Esophagus (tissue), 2 donors: ENCODE measurements at regions not wholly inside any gene's neighbourhood (a gene's known extent, or its start where the extent isn't known, plus 50 kb on each side); places are given as distances from the start of the nearest gene placed in this dataset.
"Not testable (repeated sequence)": the region's sequence is repeated elsewhere in the genome, so short reads cannot be mapped to it uniquely, and the experiment has no call there.

Experiments
- H3K27ac ChIP-seq, 2 donors: one replicate each; pipeline ENCODE4 v1.5.1; 2013; ENCODE audit warnings: low read depth in 2 of 2, mild to moderate bottlenecking in 2 of 2, inconsistent platforms in 1 of 2, low read length in 1 of 2, moderate library complexity in 1 of 2
- H3K27me3 ChIP-seq, 2 donors: one replicate each; pipeline ENCODE4 v1.6.1; 2013; ENCODE audit warnings: low read length in 2 of 2, control low read depth in 1 of 2, mild to moderate bottlenecking in 1 of 2; ENCODE audit not compliant: insufficient read depth in 2 of 2, control insufficient read depth in 1 of 2
- H3K36me3 ChIP-seq, 2 donors: one replicate each; pipeline ENCODE4 v1.6.1; 2013; ENCODE audit warnings: low read length in 1 of 2; ENCODE audit not compliant: control insufficient read depth in 2 of 2, insufficient read depth in 2 of 2
- H3K4me1 ChIP-seq, 2 donors: one replicate each; pipeline ENCODE4 v1.6.1; 2013; ENCODE audit warnings: low read length in 1 of 2; ENCODE audit not compliant: control insufficient read depth in 2 of 2, insufficient read depth in 2 of 2
- H3K4me3 ChIP-seq, 2 donors: one replicate each; pipeline ENCODE4 v1.5.1; 2013; ENCODE audit warnings: low read length in 2 of 2, mild to moderate bottlenecking in 2 of 2, low read depth in 1 of 2, moderate library complexity in 1 of 2
- H3K9me3 ChIP-seq, 2 donors: one replicate each; pipeline ENCODE4 v1.6.1; 2013; ENCODE audit warnings: mild to moderate bottlenecking in 2 of 2, low read depth in 1 of 2, low read length in 1 of 2, moderate library complexity in 1 of 2; ENCODE audit not compliant: control insufficient read depth in 2 of 2, insufficient read depth in 1 of 2
- WGBS, 2 donors: extraction: QIAGEN DNeasy Blood & Tissue Kit; methylation state at CpG; one replicate each; pipeline ENCODE4 v1.1.7; 2013; 5-methylcytosine and 5-hydroxymethylcytosine counted together
- donor health status: healthy with polysubstance abuse.
- donor health status: Bipolar disorder and iron deficiency.

DNA sequence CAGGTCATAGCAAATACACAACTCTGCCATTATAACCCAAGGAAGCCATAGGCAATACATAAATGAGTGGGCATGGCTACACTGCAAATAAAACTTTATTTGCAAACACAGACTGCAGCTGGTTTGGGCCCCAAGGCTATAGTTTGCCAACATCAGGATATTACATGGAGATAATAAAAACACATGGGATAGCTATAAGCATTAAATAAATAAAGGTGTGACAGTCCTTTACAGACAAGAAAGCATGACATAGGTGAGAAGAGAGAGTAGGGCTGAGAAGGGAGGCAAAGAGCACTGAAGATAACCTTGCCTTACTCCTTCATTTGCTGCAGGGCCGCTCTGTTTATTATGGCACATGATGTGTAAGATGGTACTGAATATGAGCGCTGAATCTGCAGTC lies 135.1 kb upstream of the GHITM start:
- Histone ChIP-seq H3K4me1 (no peaks in the 10 kb centered on the region), H3K27ac (no peak overlapping the region)

GRCh38 chr10:84005403-84005802 lies 133.9 kb upstream of the GHITM start:
- H3K27ac ChIP-seq: no peak overlapping the region
- 69 to 72% methylated on average over 3 of the region's 3 CpGs for WGBS, 2 donors
- no peaks in the 10 kb centered on the region for H3K9me3 ChIP-seq
- no peaks in the 10 kb centered on the region for H3K4me1 ChIP-seq
- no peaks in the 10 kb centered on the region for H3K36me3 ChIP-seq
- H3K4me3 ChIP-seq: no peak overlapping the region
- H3K27me3 ChIP-seq: no peaks in the 10 kb centered on the region

More for the DNA sequence above, 135.1 kb upstream of the GHITM start:
- Histone ChIP-seq H3K4me3 (no peak overlapping the region), H3K27me3 (no peaks in the 10 kb centered on the region), H3K9me3 (no peaks in the 10 kb centered on the region), H3K36me3 (no peaks in the 10 kb centered on the region)
- WGBS, 2 donors: 84 to 89% methylated on average over 2 of the region's 2 CpGs

GRCh38 chr10:84007482-84007881 lies 131.8 kb upstream of the GHITM start:
- Histone ChIP-seq H3K9me3 (no peaks in the 10 kb centered on the region), H3K4me1 (no peaks in the 10 kb centered on the region), H3K4me3 (no peak overlapping the region), H3K27ac (no peak overlapping the region), H3K27me3 (no peaks in the 10 kb centered on the region), H3K36me3 (no peaks in the 10 kb centered on the region)
- WGBS, 2 donors: 81 to 82% methylated on average over 5 of the region's 5 CpGs

GRCh38 chr10:84008878-84009277 lies 130.4 kb upstream of the GHITM start:
- Histone ChIP-seq H3K4me1 (no peaks in the 10 kb centered on the region), H3K9me3 (no peaks in the 10 kb centered on the region), H3K4me3 (no peak overlapping the region), H3K36me3 (no peaks in the 10 kb centered on the region), H3K27me3 (no peaks in the 10 kb centered on the region), H3K27ac (no peak overlapping the region)
- WGBS, 2 donors: 36 to 37% methylated on average over 3 of the region's 3 CpGs

DNA sequence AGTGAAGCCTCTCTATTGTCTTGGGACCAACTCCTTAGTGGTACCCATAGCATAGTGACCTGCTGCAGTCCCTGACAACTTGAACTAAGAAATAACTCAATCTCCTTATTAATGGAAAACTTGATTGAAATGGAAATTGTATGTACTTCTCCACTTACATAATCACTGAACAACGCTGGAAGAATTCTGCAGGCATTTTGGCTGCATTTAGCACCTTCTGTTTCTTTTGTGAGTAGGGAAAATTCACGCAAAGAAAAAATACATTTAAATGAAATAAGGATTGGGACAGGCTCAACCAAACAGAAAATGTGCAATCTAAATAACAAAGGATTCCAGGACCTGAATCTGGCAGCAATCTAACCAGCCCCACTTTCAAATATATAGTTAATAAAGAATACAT lies 126.9 kb upstream of the GHITM start:
- H3K4me3 ChIP-seq: no peak overlapping the region
- no peaks in the 10 kb centered on the region for H3K27me3 ChIP-seq
- no peaks in the 10 kb centered on the region for H3K36me3 ChIP-seq
- H3K4me1 ChIP-seq: no peaks in the 10 kb centered on the region
- 61 to 68% methylated on average over 2 of the region's 2 CpGs for WGBS, 2 donors
- H3K9me3 ChIP-seq: no peaks in the 10 kb centered on the region
- H3K27ac ChIP-seq: no peak overlapping the region

GRCh38 chr10:84012831-84013458 lies 126.4 kb upstream of the GHITM start:
- no peak overlapping the region for H3K4me3 ChIP-seq
- no peaks in the 10 kb centered on the region for H3K27me3 ChIP-seq
- no peaks in the 10 kb centered on the region for H3K9me3 ChIP-seq
- no peak overlapping the region for H3K27ac ChIP-seq
- no peaks in the 10 kb centered on the region for H3K4me1 ChIP-seq
- 59 to 63% methylated on average over 2 of the region's 2 CpGs for WGBS, 2 donors
- no peaks in the 10 kb centered on the region for H3K36me3 ChIP-seq

DNA sequence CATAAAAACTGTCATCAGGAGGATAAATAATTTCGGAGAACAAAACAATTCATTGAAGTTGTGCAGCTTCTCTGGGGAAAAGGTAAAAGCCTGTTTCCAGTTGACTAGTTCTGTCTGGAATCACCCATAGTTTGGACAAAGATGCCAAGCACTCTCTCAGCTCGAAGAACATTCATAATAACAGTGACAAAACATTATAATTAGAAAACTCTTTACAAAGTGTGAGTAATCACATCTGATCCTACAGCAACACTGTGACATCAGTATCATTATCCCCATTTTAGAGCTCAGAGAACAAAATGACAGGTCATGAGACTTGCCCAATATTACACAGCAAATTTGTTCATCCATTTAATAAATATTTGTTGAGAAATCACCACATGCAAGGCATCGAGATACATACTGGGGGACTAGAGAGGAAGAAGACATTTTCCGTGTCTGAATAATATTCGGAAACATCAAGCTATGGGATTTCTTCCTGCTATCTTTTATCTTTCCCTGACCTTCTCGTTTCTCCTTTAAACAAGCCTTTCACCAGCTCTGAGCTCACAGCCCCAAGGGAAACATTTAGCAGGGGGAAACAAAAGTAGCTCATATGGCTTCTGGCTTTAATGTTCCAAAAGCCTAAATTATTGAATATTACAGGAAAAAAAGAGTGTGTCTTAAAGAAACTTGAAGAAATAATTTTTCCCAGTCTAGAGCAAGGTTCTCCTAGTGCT lies 123.3 kb upstream of the GHITM start:
- no peak overlapping the region for H3K27ac ChIP-seq
- peaks cover 0 to 3% of the 10 kb centered on the region in 2 donors for H3K9me3 ChIP-seq
- no peaks in the 10 kb centered on the region for H3K27me3 ChIP-seq
- 55 to 62% methylated on average over 6 of the region's 6 CpGs for WGBS, 2 donors
- no peak overlapping the region for H3K4me3 ChIP-seq
- H3K4me1 ChIP-seq: no peaks in the 10 kb centered on the region
- no peaks in the 10 kb centered on the region for H3K36me3 ChIP-seq

GRCh38 chr10:84018826-84019225 lies 120.5 kb upstream of the GHITM start:
- peaks cover 0 to 3% of the 10 kb centered on the region in 2 donors for H3K9me3 ChIP-seq
- H3K4me1 ChIP-seq: no peaks in the 10 kb centered on the region
- WGBS, 2 donors: 89 to 91% methylated on average over 3 of the region's 3 CpGs
- H3K27me3 ChIP-seq: no peaks in the 10 kb centered on the region
- no peak overlapping the region for H3K27ac ChIP-seq
- no peaks in the 10 kb centered on the region for H3K36me3 ChIP-seq
- H3K4me3 ChIP-seq: no peak overlapping the region

- H3K9me3 ChIP-seq, H3K36me3 ChIP-seq, H3K4me1 ChIP-seq, H3K27ac ChIP-seq, H3K4me3 ChIP-seq, H3K27me3 ChIP-seq: not testable (repeated sequence)
- 71 to 75% methylated on average over 9 of the region's 9 CpGs for WGBS, 2 donors
Measured at GRCh38 chr10:84019854-84020458, 119.4 kb upstream of the GHITM start.

- no peaks in the 10 kb centered on the region for H3K27me3 ChIP-seq
Measured at GRCh38 chr10:84026821-84027257, 112.5 kb upstream of the GHITM start.

More at GRCh38 chr10:84026821-84027257, 112.5 kb upstream of the GHITM start:
- Histone ChIP-seq H3K9me3 (no peaks in the 10 kb centered on the region), H3K4me3 (no peak overlapping the region), H3K27ac (no peak overlapping the region), H3K4me1 (no peaks in the 10 kb centered on the region), H3K36me3 (no peaks in the 10 kb centered on the region)
